NAMALWA (cell line): ENCODE measurements at regions not wholly inside any gene's neighbourhood (a gene's known extent, or its start where the extent isn't known, plus 50 kb on each side); places are given as distances from the start of the nearest gene placed in this dataset.
A peak's percentile ranks its signal among the peaks of the same experiment; 100 is the strongest.

Source experiments
- DNase-seq: peaks from one replicate; pipeline ENCODE4 v3.0.0-alpha.2; 2015; ENCODE audit warnings: low spot score

- peak; percentile 36 for DNase-seq
Measured at GRCh38 chr9:85258823-85259370, 482.9 kb downstream of the AGTPBP1 start.

- no peak for DNase-seq
Measured at GRCh38 chr9:85258236-85258635, 483.5 kb downstream of the AGTPBP1 start.

DNA sequence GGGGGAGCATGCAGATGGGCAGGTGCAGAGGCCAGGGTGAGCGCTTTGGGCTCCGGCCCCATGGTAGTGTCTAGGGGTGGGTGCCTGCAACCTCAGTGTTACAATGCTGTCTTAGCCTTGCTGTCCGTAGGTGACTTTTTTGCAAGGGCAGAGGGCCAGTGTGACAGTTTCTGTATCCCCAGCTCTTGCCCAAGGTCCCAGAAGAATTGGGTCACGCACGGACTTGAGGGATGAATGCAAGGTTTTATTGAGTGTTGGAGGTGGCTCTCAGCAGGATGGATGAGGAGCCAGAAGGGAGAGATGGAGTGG lies 492.5 kb downstream of the AGTPBP1 start:
- no peak for DNase-seq

DNA sequence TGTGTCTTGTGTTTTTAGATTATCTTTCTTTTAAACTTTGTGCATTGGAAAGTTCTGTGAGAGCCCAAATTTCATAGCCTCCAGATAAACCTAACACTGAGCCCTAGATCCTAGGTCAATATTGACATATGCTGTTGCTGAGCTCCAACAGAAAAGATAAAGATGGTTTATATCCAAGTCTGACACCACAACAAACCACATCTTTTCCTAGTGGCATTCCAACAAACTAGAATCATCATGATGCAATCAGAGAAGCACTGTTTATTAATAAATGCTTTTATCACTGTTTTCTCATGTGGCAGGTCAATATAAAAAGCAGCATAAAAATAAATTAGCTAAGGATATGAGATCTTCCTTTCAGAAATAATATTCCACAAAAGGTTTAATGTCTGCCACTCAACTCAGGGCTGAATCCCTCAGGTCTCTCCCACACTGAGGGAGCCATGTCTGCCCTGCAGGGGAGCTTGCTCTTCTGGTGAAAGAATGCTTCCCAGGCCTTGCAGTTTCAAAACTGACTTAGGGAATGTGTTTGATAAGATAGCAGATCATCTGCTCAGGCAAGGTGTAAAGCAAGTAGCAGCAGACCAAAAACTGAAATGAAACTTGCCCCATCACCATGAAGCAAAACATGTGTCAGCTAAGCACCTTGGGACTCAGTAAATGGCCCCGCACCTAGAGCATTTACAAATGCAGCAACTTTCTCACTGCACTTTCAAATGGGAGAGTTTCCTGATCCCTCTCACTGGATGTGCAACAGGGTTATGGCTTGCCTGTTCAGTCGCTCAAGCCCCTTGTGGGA lies 493.0 kb downstream of the AGTPBP1 start:
- DNase-seq: no peak

- DNase-seq: no peak
Measured at GRCh38 chr9:85246541-85246940, 495.2 kb downstream of the AGTPBP1 start.

DNA sequence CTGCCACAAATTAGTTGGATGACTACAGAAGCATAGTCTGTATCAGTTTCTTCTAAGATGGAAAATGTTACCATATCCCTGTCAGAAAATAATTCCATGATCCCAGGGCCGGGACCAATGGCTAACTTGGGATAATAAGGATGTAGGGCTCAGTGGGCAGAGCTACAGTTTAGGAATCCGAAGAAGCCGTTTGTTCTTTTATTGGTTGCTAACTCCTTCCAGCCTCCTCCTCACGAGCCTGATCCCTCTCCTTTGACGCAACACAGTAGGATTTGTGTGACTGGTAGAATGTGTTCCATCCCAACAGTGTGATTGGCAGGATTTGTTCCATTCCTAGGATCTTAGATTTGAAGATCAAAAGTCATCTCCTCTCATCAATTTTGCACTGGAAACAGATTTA lies 496.9 kb downstream of the AGTPBP1 start:
- no peak for DNase-seq

- no peak for DNase-seq
Measured at GRCh38 chr9:85243977-85244376, 497.8 kb downstream of the AGTPBP1 start.

GRCh38 chr9:85237478-85237877 lies 504.3 kb downstream of the AGTPBP1 start:
- DNase-seq: no peak

DNA sequence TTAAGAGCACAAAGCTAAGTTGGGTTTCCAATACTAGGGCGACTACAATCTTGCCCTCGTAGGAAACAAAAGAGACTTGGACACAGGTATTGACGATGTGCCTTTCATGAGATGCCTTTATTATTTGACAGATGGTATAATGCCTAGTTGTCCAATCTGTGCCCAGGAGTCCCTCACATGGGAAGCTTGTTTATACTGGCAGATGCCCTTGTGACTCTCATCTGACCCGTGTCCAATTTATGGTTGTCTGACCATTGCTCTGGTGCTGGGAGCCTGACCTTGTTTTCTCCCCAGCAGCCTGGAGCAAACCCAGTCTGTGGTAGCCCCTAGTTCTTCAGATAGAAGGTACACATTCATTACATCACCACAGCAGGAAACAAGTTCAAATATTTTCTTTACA lies 511.7 kb downstream of the AGTPBP1 start:
- no peak for DNase-seq

- no peak for DNase-seq
Measured at GRCh38 chr9:85228111-85228855, 513.5 kb downstream of the AGTPBP1 start.

- no peak for DNase-seq
Measured at GRCh38 chr9:85225180-85225579, 516.6 kb downstream of the AGTPBP1 start.

DNA sequence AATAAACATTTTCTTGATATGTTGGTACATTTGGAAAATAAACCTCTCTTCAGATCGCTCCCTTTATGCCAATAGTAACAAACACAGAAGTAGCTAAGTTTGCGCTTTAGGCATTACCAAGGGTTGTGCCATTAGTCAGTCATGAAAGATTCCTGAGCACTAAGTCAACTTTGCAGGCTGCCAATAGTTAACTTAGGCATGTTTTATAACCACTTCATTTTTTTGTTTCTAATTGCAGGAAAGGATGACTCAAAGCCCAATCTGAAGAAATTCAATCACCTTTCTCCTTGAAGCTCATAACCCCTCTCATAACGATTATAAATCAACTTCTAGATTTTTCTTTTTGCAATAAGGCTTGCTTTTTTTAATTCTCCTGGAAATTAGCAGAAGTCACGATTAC lies 517.0 kb downstream of the AGTPBP1 start:
- no peak for DNase-seq

DNA sequence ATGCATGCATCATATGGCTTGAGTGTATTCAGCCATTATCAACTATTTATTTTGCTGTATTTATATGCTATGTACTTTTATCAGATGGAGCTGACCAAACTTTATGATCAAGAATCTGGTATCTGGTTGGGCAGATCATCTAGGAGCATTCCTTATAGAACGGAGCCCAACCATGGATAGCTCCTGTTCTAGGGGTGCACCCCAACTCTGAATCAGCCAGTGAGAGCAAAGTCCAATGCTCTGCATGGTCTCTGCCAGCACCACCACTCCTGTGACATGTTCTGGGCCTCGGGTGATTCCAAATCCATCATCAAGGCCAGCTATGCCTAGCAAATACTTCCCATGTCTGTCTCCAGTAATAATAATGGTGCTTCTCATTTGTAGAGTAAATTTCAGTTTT lies 517.5 kb downstream of the AGTPBP1 start:
- DNase-seq: no peak

DNA sequence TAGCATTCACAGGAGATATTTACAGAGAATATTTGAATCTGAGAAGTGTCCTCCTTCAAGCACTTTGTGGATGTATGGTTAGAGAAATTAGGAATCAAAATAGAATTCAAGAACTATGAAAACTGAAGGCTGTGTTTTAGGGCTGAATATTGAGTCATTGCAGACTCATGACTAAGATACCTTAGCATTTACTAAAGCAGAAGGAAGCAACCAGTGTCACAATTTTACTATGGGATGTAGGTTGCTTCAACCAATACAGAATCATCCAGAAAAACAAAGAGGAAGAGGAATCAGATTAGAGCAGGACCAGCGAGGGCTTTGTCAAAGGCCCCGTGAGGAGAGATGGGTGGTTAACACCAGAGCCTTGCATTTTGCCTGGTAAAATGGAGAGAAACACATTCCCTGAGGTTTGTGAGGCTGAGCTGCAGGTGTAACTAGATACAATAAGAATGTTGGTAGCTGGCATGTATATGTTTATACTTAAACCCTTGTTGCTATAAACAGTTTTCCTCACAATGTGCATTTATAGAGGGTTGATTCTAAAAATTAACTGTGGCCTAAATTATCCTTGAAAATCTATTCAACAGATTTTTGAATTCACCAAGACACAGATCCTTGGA lies 518.1 kb downstream of the AGTPBP1 start:
- DNase-seq: no peak

DNA sequence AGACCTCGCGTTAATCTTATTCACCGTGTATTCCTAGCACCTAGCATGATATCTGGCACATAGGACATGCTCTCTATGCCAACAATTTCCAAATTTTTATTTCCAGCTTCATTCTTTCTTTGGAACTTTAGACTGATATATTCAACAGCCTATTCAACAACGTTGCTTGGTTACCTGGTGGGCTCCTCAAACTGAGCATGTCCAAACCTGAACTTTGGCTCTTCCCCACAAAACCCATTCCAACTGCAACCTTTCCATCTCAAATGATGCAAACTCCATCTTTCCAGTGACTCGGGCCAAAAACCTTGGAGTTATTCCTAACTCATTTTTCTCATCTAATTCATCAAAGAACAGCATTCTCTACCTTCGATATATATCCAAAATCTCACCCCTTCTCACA lies 525.2 kb downstream of the AGTPBP1 start:
- no peak for DNase-seq

GRCh38 chr9:85215961-85216360 lies 525.8 kb downstream of the AGTPBP1 start:
- DNase-seq: no peak

- no peak for DNase-seq
Measured at GRCh38 chr9:85215416-85215815, 526.3 kb downstream of the AGTPBP1 start.

DNA sequence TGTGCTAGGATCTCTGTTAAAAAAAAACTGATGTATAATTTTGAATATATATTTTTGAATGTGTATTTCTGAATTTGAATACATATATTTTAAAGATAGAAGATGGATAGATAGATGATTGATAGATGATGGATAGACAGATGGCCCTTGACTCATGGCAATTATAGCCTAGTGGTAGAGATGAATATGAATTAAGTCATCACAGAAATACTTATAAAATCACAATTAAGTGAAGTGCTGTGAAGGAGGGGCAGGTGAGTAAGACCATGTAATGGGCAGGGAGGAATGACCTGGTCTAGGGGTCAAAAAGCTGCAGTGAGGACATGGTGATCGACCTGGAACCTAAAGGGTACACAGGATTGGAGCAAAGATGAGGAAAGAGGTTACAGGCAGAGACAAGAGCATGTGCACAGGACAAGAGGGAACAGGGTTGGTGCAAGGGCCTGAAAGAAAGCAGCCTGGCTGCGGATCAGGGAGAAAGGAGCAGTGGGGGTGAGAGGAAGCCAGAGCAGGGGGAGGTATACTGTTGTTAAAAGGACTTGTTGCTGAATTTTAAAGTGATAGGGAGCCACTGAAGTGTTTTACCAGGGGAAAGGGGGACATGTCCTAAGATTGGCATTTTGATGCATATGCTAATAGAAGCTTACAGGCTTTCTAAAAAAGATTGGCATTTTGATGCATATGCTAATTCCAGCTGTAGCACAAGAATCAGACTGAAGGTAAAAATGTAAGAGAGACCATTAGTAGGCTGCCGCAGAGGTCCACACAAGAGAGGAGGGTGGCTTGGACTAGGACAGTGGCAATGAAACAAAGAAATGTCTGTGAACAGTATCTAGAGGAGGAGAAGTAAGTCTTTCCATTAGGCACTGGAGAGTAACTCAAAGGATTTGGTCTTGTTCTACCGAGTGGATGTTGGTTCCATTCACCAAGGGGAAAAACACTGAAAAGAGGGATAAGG lies 527.8 kb downstream of the AGTPBP1 start:
- DNase-seq: no peak

DNA sequence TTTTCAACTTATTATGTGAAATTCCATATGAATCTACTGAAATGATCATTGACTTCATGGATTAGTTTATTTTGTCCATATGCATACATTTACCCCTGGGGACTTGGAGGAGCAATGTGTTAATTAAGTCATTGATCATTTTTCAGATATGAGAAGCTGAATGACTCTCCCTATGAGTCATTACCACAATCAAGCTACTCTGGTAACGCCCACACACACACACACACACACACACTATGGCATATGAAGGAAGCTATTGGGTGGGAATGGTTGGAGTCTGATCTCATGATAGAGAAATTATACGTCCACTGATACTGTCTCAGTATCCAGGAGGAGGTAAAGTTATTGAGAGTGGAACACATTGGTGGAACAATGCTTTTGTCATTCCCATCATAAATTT lies 528.9 kb downstream of the AGTPBP1 start:
- no peak for DNase-seq

- no peak for DNase-seq
Measured at GRCh38 chr9:85212209-85212608, 529.5 kb downstream of the AGTPBP1 start.

DNA sequence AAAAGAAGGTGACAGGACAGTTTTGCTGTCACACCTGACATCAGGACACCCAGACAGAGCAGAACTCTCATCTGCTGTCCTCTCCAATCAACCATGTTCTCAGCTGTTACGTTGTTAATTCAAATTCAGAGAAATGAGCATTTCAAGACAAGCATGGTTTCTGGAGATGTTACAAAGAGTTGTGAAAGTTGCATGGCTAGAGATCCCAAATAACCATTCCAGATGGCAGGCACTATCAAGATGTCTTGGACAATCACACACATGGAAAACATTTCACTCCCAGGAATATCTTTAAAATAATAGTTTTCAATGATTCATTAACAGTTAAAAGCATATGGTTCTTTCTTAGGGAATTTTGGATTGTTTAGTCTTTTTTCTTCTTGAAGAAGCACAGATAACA lies 533.1 kb downstream of the AGTPBP1 start:
- DNase-seq: no peak

- DNase-seq: no peak
Measured at GRCh38 chr9:85204176-85204575, 534.6 kb downstream of the NTRK2 start.
